Posterior cingulate gyrus (tissue), 11 donors: ENCODE measurements at regions not wholly inside any gene's neighbourhood (a gene's known extent, or its start where the extent isn't known, plus 50 kb on each side); places are given as distances from the start of the nearest gene placed in this dataset.

Experiments used
- DNase-seq, 10 donors: peaks; one replicate each; pipeline versions ENCODE4 v3.0.0 to v3.0.0-alpha.2; 2020 to 2021; ENCODE audit warnings: mixed read lengths in 3 of 10
- intact Hi-C: fragments of 100-400 bp; cut with DNase I; formaldehyde crosslinking; loops from one replicate; pipeline ENCODE4 v1.15.1; 2023

GRCh38 chr1:98813738-98814309 is 152.3 kb downstream of the SNX7 start:
- intact Hi-C loops, result no loop called here
- no peak for DNase-seq

- peak in 3 of 10 donors; percentile 60 to 73 (median 70) for DNase-seq
- intact Hi-C loops, result no loop called here
Measured at GRCh38 chr1:98817821-98818220, 156.3 kb downstream of the SNX7 start.

GRCh38 chr1:98821379-98821778 is 159.9 kb downstream of the SNX7 start:
- intact Hi-C loops, result no loop called here
- no peak for DNase-seq

- DNase-seq, result no peak
- intact Hi-C loops, result no loop called here
Measured at GRCh38 chr1:98824736-98825135, 163.2 kb downstream of the SNX7 start.

- intact Hi-C loops, result no loop called here
- no peak for DNase-seq
Measured at GRCh38 chr1:98827041-98827440, 165.5 kb downstream of the SNX7 start.

GRCh38 chr1:98839840-98840239 is 164.8 kb downstream of the PLPPR5 start:
- intact Hi-C loops, result no loop called here
- no peak for DNase-seq
